ENCODE measurements at regions not wholly inside any gene's neighbourhood (a gene's known extent, or its start where the extent isn't known, plus 50 kb on each side); places are given as distances from the start of the nearest gene placed in this dataset.
"Not testable (repeated sequence)": the region's sequence is repeated elsewhere in the genome, so short reads cannot be mapped to it uniquely, and the experiment has no call there.

DNA sequence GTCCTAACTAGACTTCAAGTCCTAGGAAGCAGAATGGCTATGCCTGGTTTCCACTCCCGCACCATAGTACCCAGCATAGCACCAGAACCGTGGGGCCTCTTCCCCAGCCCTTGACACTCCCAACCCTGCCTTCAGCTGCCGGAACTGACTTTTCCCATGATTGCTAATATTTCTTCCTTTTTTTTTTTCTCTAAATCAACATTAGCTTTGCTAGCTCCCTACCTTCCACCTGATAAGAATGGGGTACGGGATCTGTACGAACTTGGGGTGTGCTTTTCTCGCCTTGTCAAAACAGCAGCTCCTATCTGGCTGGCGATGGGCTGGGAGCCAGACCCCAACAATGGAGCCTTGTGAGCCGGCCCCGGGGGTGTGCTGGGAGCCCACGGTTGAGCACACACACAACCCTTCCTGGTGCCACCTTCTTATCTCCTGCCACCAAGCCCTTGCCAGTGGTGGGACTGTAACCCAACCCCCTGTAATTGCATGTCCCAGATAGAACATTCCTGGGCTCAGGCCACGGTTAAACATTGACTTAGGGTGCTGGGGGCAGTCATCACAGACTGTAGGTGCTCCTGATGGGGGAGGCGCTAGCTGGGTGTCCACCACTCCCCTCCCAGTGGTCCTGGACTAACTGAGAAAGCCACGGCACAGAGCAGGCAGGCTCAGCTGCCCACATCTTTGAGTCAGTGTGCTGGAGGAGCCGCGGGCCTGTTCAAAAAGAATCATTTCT, 213.0 kb upstream of the HAAO start:
- intact Hi-C loops (cut with micrococcal nuclease; ENCODE audit: unreplicated experiment) = no loop called here
- H3K36me3 ChIP-seq (ENCODE audit: insufficient read depth, low read length) = no peaks in the 10 kb centered on the region
- no peak overlapping the region for H3K4me2 ChIP-seq (ENCODE audit: low read length)
- no peak for TF ChIP-seq EZH2phosphoT487 (IDR thresholded peaks at IDR 0.05; ENCODE audit: borderline replicate concordance, low read depth, low read length)
- TF ChIP-seq, protein P1, sequence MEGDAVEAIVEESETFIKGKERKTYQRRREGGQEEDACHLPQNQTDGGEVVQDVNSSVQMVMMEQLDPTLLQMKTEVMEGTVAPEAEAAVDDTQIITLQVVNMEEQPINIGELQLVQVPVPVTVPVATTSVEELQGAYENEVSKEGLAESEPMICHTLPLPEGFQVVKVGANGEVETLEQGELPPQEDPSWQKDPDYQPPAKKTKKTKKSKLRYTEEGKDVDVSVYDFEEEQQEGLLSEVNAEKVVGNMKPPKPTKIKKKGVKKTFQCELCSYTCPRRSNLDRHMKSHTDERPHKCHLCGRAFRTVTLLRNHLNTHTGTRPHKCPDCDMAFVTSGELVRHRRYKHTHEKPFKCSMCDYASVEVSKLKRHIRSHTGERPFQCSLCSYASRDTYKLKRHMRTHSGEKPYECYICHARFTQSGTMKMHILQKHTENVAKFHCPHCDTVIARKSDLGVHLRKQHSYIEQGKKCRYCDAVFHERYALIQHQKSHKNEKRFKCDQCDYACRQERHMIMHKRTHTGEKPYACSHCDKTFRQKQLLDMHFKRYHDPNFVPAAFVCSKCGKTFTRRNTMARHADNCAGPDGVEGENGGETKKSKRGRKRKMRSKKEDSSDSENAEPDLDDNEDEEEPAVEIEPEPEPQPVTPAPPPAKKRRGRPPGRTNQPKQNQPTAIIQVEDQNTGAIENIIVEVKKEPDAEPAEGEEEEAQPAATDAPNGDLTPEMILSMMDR (conservative IDR thresholded peaks at IDR 0.05; ENCODE audit: low read length) = no peak
- BruUV-seq (replicated peaks) = no TSS peak
- no peak overlapping the region for H2AFZ ChIP-seq (ENCODE audit: low read length)
- no peaks in the 10 kb centered on the region for H4K20me1 ChIP-seq (ENCODE audit: insufficient read depth, low read length)
- H3K4me3 ChIP-seq (ENCODE audit: low read depth, low read length, poor library complexity, severe bottlenecking) = no peak overlapping the region
- ChIA-PET CTCF (ENCODE audit: unreplicated experiment) (no interaction called here), POLR2A (interaction anchor here (1.2 kb wide), 1 partner anchor 275 kb away, joined by 3 read pairs; no protein-coding TSS in a partner anchor)
- H3K79me2 ChIP-seq (ENCODE audit: insufficient read depth, low read depth, low read length) = no peaks in the 10 kb centered on the region
- H3K9me3 ChIP-seq (ENCODE audit: low read length) = no peaks in the 10 kb centered on the region
- no peak overlapping the region for H3K27ac ChIP-seq (ENCODE audit: low read depth, low read length, poor library complexity, severe bottlenecking)
- no peaks in the 10 kb centered on the region for H3K9me2 ChIP-seq (ENCODE audit: insufficient read depth, low read length)
- no peaks in the 10 kb centered on the region for H3K4me1 ChIP-seq (ENCODE audit: insufficient read depth, low read length, poor library complexity, severe bottlenecking)
- no peak for DNase-seq (ENCODE audit: low spot score)

DNA sequence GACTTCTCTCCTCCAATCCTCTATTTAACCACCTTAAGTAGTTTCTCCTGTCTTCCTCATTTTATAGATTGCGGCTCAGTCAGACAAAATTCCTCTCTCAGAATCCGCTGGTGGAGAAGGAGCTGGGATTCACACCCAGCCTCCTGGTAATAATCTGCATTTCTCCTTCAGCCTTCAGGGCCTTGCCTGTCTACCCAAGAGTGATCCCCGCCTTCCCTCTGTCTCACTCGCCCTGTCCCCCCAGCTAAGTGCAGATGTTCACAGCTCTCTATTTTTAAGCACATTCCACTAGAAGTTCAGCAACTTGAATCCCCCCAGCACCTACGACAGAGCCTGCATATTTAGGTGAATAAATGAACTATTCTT, 212.5 kb upstream of the HAAO start:
- TF ChIP-seq EZH2phosphoT487 (IDR thresholded peaks at IDR 0.05; ENCODE audit: borderline replicate concordance, low read depth, low read length) = no peak
- TF ChIP-seq, protein P1 (conservative IDR thresholded peaks at IDR 0.05; ENCODE audit: low read length) = no peak
- CTCF ChIA-PET (ENCODE audit: unreplicated experiment) = no interaction called here
- POLR2A ChIA-PET = interaction anchor here (1.2 kb wide), 1 partner anchor 276 kb away, joined by 3 read pairs; no protein-coding TSS in a partner anchor

DNA sequence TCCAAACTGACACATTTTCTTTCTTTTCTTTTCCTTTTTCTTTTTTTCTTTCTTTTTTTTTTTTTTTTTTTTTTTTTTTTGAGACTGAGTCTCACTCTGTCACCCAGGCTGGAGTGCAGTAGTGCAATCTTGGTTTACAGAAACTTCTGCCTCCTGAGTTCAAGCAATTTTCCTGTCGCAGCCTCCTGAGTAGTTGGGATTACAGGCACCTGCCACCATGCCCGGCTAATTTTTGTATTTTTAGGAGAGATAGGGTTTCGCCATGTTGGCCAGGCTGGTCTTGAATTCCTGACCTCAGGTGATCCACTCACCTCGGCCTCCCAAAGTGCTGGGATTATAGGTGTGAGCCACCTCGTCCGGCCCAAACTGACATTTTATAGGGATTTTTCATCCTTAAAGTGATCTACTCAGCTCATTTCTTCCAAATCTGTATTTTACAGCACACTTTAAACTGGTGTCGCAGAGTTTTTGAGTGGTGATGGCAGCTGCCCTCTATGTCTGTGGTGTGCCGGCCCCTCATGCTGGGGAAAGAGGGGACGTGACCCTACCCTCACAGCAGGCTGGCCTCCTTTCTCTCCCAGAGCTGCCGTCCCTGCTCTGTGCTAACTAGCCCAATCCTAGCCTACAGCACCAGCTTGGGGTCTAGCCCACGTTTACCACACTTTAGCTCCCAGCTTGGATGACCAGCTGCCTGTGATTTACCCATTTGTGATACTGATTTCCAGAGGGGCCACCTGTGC, 211.9 kb upstream of the HAAO start:
- H3K27ac ChIP-seq (ENCODE audit: low read depth, low read length, poor library complexity, severe bottlenecking); H3K36me3 ChIP-seq (ENCODE audit: insufficient read depth, low read length); H4K20me1 ChIP-seq (ENCODE audit: insufficient read depth, low read length); H3K79me2 ChIP-seq (ENCODE audit: insufficient read depth, low read depth, low read length); H3K9me2 ChIP-seq (ENCODE audit: insufficient read depth, low read length); H3K4me1 ChIP-seq (ENCODE audit: insufficient read depth, low read length, poor library complexity, severe bottlenecking); BruUV-seq (replicated peaks); H3K4me2 ChIP-seq (ENCODE audit: low read length); H2AFZ ChIP-seq (ENCODE audit: low read length); CTCF ChIA-PET (ENCODE audit: unreplicated experiment); H3K4me3 ChIP-seq (ENCODE audit: low read depth, low read length, poor library complexity, severe bottlenecking); H3K9me3 ChIP-seq (ENCODE audit: low read length); DNase-seq (ENCODE audit: low spot score); intact Hi-C loops (cut with micrococcal nuclease; ENCODE audit: unreplicated experiment): not testable (repeated sequence)
- POLR2A ChIA-PET = interaction anchor here (0.6 to 1.2 kb wide), 2 partner anchors 232 to 276 kb away, joined by 3 read pairs; no protein-coding TSS in a partner anchor

More for the DNA sequence above, 212.5 kb upstream of the HAAO start:
- no peak overlapping the region for H3K27ac ChIP-seq (ENCODE audit: low read depth, low read length, poor library complexity, severe bottlenecking)
- no peak overlapping the region for H3K4me2 ChIP-seq (ENCODE audit: low read length)
- intact Hi-C loops (cut with micrococcal nuclease; ENCODE audit: unreplicated experiment) = no loop called here
- no peak overlapping the region for H2AFZ ChIP-seq (ENCODE audit: low read length)
- H3K4me3 ChIP-seq (ENCODE audit: low read depth, low read length, poor library complexity, severe bottlenecking) = no peak overlapping the region
- BruUV-seq (replicated peaks) = no TSS peak
- DNase-seq (ENCODE audit: low spot score) = no peak
- H3K79me2 ChIP-seq (ENCODE audit: insufficient read depth, low read depth, low read length) = no peaks in the 10 kb centered on the region
- no peaks in the 10 kb centered on the region for H3K9me3 ChIP-seq (ENCODE audit: low read length)
- H3K9me2 ChIP-seq (ENCODE audit: insufficient read depth, low read length) = no peaks in the 10 kb centered on the region
- H3K36me3 ChIP-seq (ENCODE audit: insufficient read depth, low read length) = no peaks in the 10 kb centered on the region
- no peaks in the 10 kb centered on the region for H4K20me1 ChIP-seq (ENCODE audit: insufficient read depth, low read length)
- no peaks in the 10 kb centered on the region for H3K4me1 ChIP-seq (ENCODE audit: insufficient read depth, low read length, poor library complexity, severe bottlenecking)

Data from OCI-LY7 (cell line).